Fibroblast of lung (primary cell): ENCODE measurements at regions not wholly inside any gene's neighbourhood (a gene's known extent, or its start where the extent isn't known, plus 50 kb on each side); places are given as distances from the start of the nearest gene placed in this dataset.

Source experiments
- CTCF ChIP-seq, 2 donors: IDR thresholded peaks in 1 of 2; conservative IDR thresholded peaks in 1 of 2; 1 replicate in 1 of 2; 2 replicates in 1 of 2; pipeline ENCODE4 v1.5.1; 2011 to 2012; ENCODE audit warnings: low read length in 2 of 2, control low read depth in 1 of 2, inconsistent platforms in 1 of 2, low read depth in 1 of 2, mild to moderate bottlenecking in 1 of 2
- EZH2 ChIP-seq: IDR thresholded peaks from 2 replicates; pipeline ENCODE4 v1.5.1; 2012; ENCODE audit warnings: low read length, control low read depth, mild to moderate bottlenecking; ENCODE audit errors: missing control alignments

GRCh38 chr9:27835746-27836145 lies 262.5 kb upstream of the C9orf72 start:
- no peak for TF ChIP-seq EZH2
- TF ChIP-seq CTCF (conservative IDR thresholded peaks at IDR 0.05 in 1 of 2, IDR thresholded peaks at IDR 0.05 in 1 of 2; ENCODE audit: low read depth in 1 of 2, low read length in 2 of 2) = no peak
